ENCODE measurements at regions not wholly inside any gene's neighbourhood (a gene's known extent, or its start where the extent isn't known, plus 50 kb on each side); places are given as distances from the start of the nearest gene placed in this dataset.

GRCh38 chr2:120594856-120595685 lies 140.6 kb upstream of the GLI2 start:
- in situ Hi-C loops (cut with HindIII; ENCODE audit: low pct_ligation_motif_present, low sequenced_read_pairs) = no loop called here
- DNase-seq = no peak
- H3K4me3 ChIP-seq (ENCODE audit: low read depth, low read length) = no peak overlapping the region
- H3K27ac ChIP-seq = no peak overlapping the region
- no peaks in the 10 kb centered on the region for H3K27me3 ChIP-seq (replicated peaks)
- TF ChIP-seq, protein P1, sequence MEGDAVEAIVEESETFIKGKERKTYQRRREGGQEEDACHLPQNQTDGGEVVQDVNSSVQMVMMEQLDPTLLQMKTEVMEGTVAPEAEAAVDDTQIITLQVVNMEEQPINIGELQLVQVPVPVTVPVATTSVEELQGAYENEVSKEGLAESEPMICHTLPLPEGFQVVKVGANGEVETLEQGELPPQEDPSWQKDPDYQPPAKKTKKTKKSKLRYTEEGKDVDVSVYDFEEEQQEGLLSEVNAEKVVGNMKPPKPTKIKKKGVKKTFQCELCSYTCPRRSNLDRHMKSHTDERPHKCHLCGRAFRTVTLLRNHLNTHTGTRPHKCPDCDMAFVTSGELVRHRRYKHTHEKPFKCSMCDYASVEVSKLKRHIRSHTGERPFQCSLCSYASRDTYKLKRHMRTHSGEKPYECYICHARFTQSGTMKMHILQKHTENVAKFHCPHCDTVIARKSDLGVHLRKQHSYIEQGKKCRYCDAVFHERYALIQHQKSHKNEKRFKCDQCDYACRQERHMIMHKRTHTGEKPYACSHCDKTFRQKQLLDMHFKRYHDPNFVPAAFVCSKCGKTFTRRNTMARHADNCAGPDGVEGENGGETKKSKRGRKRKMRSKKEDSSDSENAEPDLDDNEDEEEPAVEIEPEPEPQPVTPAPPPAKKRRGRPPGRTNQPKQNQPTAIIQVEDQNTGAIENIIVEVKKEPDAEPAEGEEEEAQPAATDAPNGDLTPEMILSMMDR (IDR thresholded peaks at IDR 0.05; ENCODE audit: low read depth, low read length, missing control alignments) = no peak
- no peaks in the 10 kb centered on the region for H3K36me3 ChIP-seq (replicated peaks)

- Histone ChIP-seq H3K27me3 (replicated peaks) (no peaks in the 10 kb centered on the region), H3K4me3 (ENCODE audit: low read depth, low read length) (no peak overlapping the region), H3K27ac (no peak overlapping the region), H3K36me3 (replicated peaks) (no peaks in the 10 kb centered on the region)
- in situ Hi-C loops (cut with HindIII; ENCODE audit: low pct_ligation_motif_present, low sequenced_read_pairs) = no loop called here
- TF ChIP-seq, protein P1 (IDR thresholded peaks at IDR 0.05; ENCODE audit: low read depth, low read length, missing control alignments) = no peak
- DNase-seq = no peak
Observed at GRCh38 chr2:120595739-120596138, 139.9 kb upstream of the GLI2 start.

GRCh38 chr2:120596191-120596811 lies 139.4 kb upstream of the GLI2 start:
- TF ChIP-seq, protein P1 (IDR thresholded peaks at IDR 0.05; ENCODE audit: low read depth, low read length, missing control alignments) = no peak
- Histone ChIP-seq H3K36me3 (replicated peaks) (no peaks in the 10 kb centered on the region), H3K27me3 (replicated peaks) (no peaks in the 10 kb centered on the region), H3K27ac (no peak overlapping the region), H3K4me3 (ENCODE audit: low read depth, low read length) (no peak overlapping the region)
- no peak for DNase-seq
- in situ Hi-C loops (cut with HindIII; ENCODE audit: low pct_ligation_motif_present, low sequenced_read_pairs) = no loop called here

GRCh38 chr2:120596990-120597594 lies 138.6 kb upstream of the GLI2 start:
- peak; percentile 56 for DNase-seq

DNA sequence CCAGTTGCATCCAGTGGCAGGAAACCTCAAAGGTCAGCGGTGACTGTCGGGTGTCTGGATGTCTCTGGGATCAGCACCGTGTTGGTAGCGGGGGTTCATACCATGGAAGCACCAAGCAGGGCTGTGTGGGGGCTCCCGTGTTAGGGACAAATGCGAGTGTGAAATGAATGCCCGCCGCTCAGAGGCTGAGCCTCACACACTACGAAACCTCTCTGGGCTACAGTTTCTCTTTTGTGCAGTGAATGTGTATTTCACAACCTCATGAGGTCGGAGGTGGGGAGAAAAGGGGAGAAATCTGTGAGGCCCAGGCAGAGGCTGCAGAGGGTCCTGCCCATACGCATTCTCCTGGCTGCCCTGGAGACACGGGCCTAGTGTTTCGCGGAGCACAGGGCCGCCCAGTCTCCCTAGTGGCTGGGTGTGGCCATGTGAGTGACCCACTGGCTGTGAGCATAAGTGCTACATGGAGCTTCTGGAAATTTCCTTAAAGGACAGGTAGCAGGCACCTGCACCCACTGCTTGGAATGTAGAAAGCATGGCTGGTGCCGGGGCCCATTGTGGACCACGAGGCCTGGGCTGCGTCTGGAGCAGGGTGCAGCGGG lies 138.0 kb upstream of the GLI2 start:
- no peak overlapping the region for H3K4me3 ChIP-seq (ENCODE audit: low read depth, low read length)
- H3K27me3 ChIP-seq (replicated peaks) = no peaks in the 10 kb centered on the region
- no peak for DNase-seq
- H3K27ac ChIP-seq = peak overlapping the region; percentile 36
- in situ Hi-C loops (cut with HindIII; ENCODE audit: low pct_ligation_motif_present, low sequenced_read_pairs) = no loop called here
- no peaks in the 10 kb centered on the region for H3K36me3 ChIP-seq (replicated peaks)
- TF ChIP-seq, protein P1 (IDR thresholded peaks at IDR 0.05; ENCODE audit: low read depth, low read length, missing control alignments) = no peak

More at GRCh38 chr2:120596990-120597594, 138.6 kb upstream of the GLI2 start:
- Histone ChIP-seq H3K27me3 (replicated peaks) (no peaks in the 10 kb centered on the region), H3K36me3 (replicated peaks) (no peaks in the 10 kb centered on the region), H3K27ac (peak overlapping the region; percentile 36), H3K4me3 (ENCODE audit: low read depth, low read length) (no peak overlapping the region)
- in situ Hi-C loops (cut with HindIII; ENCODE audit: low pct_ligation_motif_present, low sequenced_read_pairs) = no loop called here
- TF ChIP-seq, protein P1 (IDR thresholded peaks at IDR 0.05; ENCODE audit: low read depth, low read length, missing control alignments) = no peak
